ENCODE measurements at regions not wholly inside any gene's neighbourhood (a gene's known extent, or its start where the extent isn't known, plus 50 kb on each side); places are given as distances from the start of the nearest gene placed in this dataset.
A peak's percentile ranks its signal among the peaks of the same experiment; 100 is the strongest.
"Not testable (repeated sequence)": the region's sequence is repeated elsewhere in the genome, so short reads cannot be mapped to it uniquely, and the experiment has no call there.

GRCh38 chr6:131443514-131443913 lies 129.5 kb upstream of the ARG1 start:
- Mint-ChIP-seq H3K27ac (no peak overlapping the region), H3K4me1 (no peaks in the 10 kb centered on the region), H3K9me3 (ENCODE audit: insufficient read depth) (peaks cover under 1% of the 10 kb centered on the region), H3K27me3 (no peaks in the 10 kb centered on the region), H3K4me3 (no peak overlapping the region)
- Histone ChIP-seq H3K79me2 (ENCODE audit: control insufficient read depth, insufficient read depth, low read length) (no peaks in the 10 kb centered on the region), H3K36me3 (replicated peaks in 1 of 2; ENCODE audit: control extremely low read depth in 1 of 2, control insufficient read depth in 1 of 2, extremely low read depth in 1 of 2, insufficient read depth in 2 of 2, low read length in 1 of 2) (no peaks in the 10 kb centered on the region), H3K9me3 (ENCODE audit: control extremely low read depth in 1 of 3, control insufficient read depth in 2 of 3, insufficient read depth in 1 of 3, low read length in 2 of 3) (no peaks in the 10 kb centered on the region), H3K9ac (ENCODE audit: low read length) (no peak overlapping the region), H4K20me1 (ENCODE audit: control insufficient read depth, insufficient read depth, low read length, poor library complexity, severe bottlenecking) (no peaks in the 10 kb centered on the region), H3K27me3 (replicated peaks in 1 of 4; ENCODE audit: control extremely low read depth in 1 of 4, control insufficient read depth in 3 of 4, insufficient read depth in 4 of 4, low read length in 3 of 4) (no peaks in the 10 kb centered on the region), H3K4me2 (replicated peaks; ENCODE audit: low read depth, low read length, poor library complexity, severe bottlenecking) (no peak overlapping the region), H2AFZ (ENCODE audit: insufficient read depth, low read depth, low read length, poor library complexity, severe bottlenecking) (peak overlapping the region; percentile 12), H3K4me3 (ENCODE audit: control extremely low read depth in 1 of 5, extremely low read depth in 1 of 5, insufficient read depth in 1 of 5, low read depth in 2 of 5, low read length in 4 of 5) (no peak overlapping the region), H3K4me1 (ENCODE audit: control insufficient read depth in 2 of 2, insufficient read depth in 2 of 2, low read length in 2 of 2) (no peaks in the 10 kb centered on the region), H3K27ac (ENCODE audit: low read length in 2 of 2) (no peak overlapping the region)
- POLR2A ChIA-PET: no interaction called here
- intact Hi-C loops (cut with micrococcal nuclease): no loop called here
- TF ChIP-seq EZH2 (IDR thresholded peaks at IDR 0.05; ENCODE audit: borderline replicate concordance, insufficient read depth, low read depth, low read length, poor library complexity, severe bottlenecking): no peak
- TF ChIP-seq, protein P1, sequence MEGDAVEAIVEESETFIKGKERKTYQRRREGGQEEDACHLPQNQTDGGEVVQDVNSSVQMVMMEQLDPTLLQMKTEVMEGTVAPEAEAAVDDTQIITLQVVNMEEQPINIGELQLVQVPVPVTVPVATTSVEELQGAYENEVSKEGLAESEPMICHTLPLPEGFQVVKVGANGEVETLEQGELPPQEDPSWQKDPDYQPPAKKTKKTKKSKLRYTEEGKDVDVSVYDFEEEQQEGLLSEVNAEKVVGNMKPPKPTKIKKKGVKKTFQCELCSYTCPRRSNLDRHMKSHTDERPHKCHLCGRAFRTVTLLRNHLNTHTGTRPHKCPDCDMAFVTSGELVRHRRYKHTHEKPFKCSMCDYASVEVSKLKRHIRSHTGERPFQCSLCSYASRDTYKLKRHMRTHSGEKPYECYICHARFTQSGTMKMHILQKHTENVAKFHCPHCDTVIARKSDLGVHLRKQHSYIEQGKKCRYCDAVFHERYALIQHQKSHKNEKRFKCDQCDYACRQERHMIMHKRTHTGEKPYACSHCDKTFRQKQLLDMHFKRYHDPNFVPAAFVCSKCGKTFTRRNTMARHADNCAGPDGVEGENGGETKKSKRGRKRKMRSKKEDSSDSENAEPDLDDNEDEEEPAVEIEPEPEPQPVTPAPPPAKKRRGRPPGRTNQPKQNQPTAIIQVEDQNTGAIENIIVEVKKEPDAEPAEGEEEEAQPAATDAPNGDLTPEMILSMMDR (IDR thresholded peaks at IDR 0.05): no peak
- 95% methylated on average over 2 of the region's 3 CpGs for WGBS (ENCODE audit: insufficient coverage)
- ATAC-seq (ENCODE audit: low read depth): no peak
- CTCF ChIA-PET: no interaction called here
- DNase-seq: no peak

GRCh38 chr6:131445356-131445755 lies 127.7 kb upstream of the ARG1 start:
- H3K27me3 ChIP-seq (replicated peaks in 1 of 4; ENCODE audit: control extremely low read depth in 1 of 4, control insufficient read depth in 3 of 4, insufficient read depth in 4 of 4, low read length in 3 of 4); H3K9ac ChIP-seq (ENCODE audit: low read length); H3K4me3 ChIP-seq (ENCODE audit: control extremely low read depth in 1 of 5, extremely low read depth in 1 of 5, insufficient read depth in 1 of 5, low read depth in 2 of 5, low read length in 4 of 5); H3K36me3 ChIP-seq (replicated peaks in 1 of 2; ENCODE audit: control extremely low read depth in 1 of 2, control insufficient read depth in 1 of 2, extremely low read depth in 1 of 2, insufficient read depth in 2 of 2, low read length in 1 of 2); POLR2A ChIA-PET; H3K27ac Mint-ChIP-seq; H3K4me1 ChIP-seq (ENCODE audit: control insufficient read depth in 2 of 2, insufficient read depth in 2 of 2, low read length in 2 of 2); H3K27ac ChIP-seq (ENCODE audit: low read length in 2 of 2); H2AFZ ChIP-seq (ENCODE audit: insufficient read depth, low read depth, low read length, poor library complexity, severe bottlenecking); H3K27me3 Mint-ChIP-seq; intact Hi-C loops (cut with micrococcal nuclease); H3K4me1 Mint-ChIP-seq; H3K9me3 ChIP-seq (ENCODE audit: control extremely low read depth in 1 of 3, control insufficient read depth in 2 of 3, insufficient read depth in 1 of 3, low read length in 2 of 3); H3K4me3 Mint-ChIP-seq; ATAC-seq (ENCODE audit: low read depth); CTCF ChIA-PET; H3K79me2 ChIP-seq (ENCODE audit: control insufficient read depth, insufficient read depth, low read length); DNase-seq; H3K4me2 ChIP-seq (replicated peaks; ENCODE audit: low read depth, low read length, poor library complexity, severe bottlenecking); H4K20me1 ChIP-seq (ENCODE audit: control insufficient read depth, insufficient read depth, low read length, poor library complexity, severe bottlenecking); H3K9me3 Mint-ChIP-seq (ENCODE audit: insufficient read depth): not testable (repeated sequence)

All from B cell (primary cell).